HCT116 (cell line): ENCODE measurements at regions not wholly inside any gene's neighbourhood (a gene's known extent, or its start where the extent isn't known, plus 50 kb on each side); places are given as distances from the start of the nearest gene placed in this dataset.

Experiments used
- ATAC-seq: fragments of 200-7000 bp; cut with Tn5 transposase; 2 replicates; pipeline ENCODE4 v1.9.1; 2020; ENCODE audit warnings: mild to moderate bottlenecking, moderate library complexity
- BruUV-seq: library from RNA; stranded (reverse); fragments of 400-500 nt; replicated peaks from 2 replicates; lab custom pipeline; 2021; lab: Mats Ljungman, UMichigan
- CTCF ChIA-PET: fragments of 300-600 bp; sonication (Branson Sonifier 250); formaldehyde crosslinking; loops from one replicate; lab custom pipeline; 2021; ENCODE audit warnings: antibody characterized with exemption; lab: Charles Lee
- POLR2A ChIA-PET: fragments of 300-600, 350-600 bp; sonication (Branson Sonifier 250); formaldehyde crosslinking; loops from one replicate; lab custom pipeline; 2021; ENCODE audit warnings: antibody characterized with exemption; lab: Charles Lee
- RAD21 ChIA-PET, 2 experiments: fragments of 300-600 bp; sonication (Branson Sonifier 250); formaldehyde crosslinking; loops; one replicate each; lab custom pipeline; 2023; ENCODE audit warnings: low total read pairs in 2 of 2; ENCODE audit not compliant: uncharacterized antibody in 2 of 2, unreplicated experiment in 2 of 2, low non-redundant PET in 1 of 2; lab: Charles Lee
- DNase-seq: peaks from one replicate; pipeline ENCODE4 v3.0.0-alpha.2; 2010; ENCODE audit warnings: low read depth, low spot score
- H2AFZ ChIP-seq: fragments of 200-600 bp; shearing (Covaris generic), sonication (generic); 2 replicates; pipeline ENCODE4 v1.6.1; 2017; ENCODE audit warnings: low read depth, mixed run types, mixed read lengths, antibody characterized with exemption, low read length; ENCODE audit not compliant: poor library complexity, severe bottlenecking
- H3K27ac ChIP-seq: 2 replicates; pipeline ENCODE4 v1.5.1; 2012; ENCODE audit warnings: low read depth, low read length
- H3K27me3 ChIP-seq: fragments of 200-600 bp; sonication (generic); 2 replicates; pipeline ENCODE4 v1.6.1; 2016; ENCODE audit warnings: mixed run types, low read length, mixed read lengths; ENCODE audit not compliant: insufficient read depth
- H3K36me3 ChIP-seq, 2 experiments: fragments of 200-500 bp in 1 of 2; fragments of 200-600 bp in 1 of 2; sonication (Bioruptor generic) in 1 of 2; sonication (generic) in 1 of 2; 2 replicates each; pipeline versions ENCODE4 v1.5.1 to v1.6.1; 2014 to 2016; ENCODE audit warnings: low read length in 2 of 2, inconsistent platforms in 1 of 2, mixed read lengths in 1 of 2, mixed run types in 1 of 2; ENCODE audit not compliant: insufficient read depth in 2 of 2, control insufficient read depth in 1 of 2
- H3K4me1 ChIP-seq, 2 experiments: fragments of 200-600 bp in 1 of 2; sonication (generic) in 1 of 2; 2 replicates each; pipeline versions ENCODE4 v1.5.1 to v1.6.1; 2012 to 2017; ENCODE audit warnings: low read length in 2 of 2, inconsistent platforms in 1 of 2, mild to moderate bottlenecking in 1 of 2, mixed read lengths in 1 of 2, mixed run types in 1 of 2, moderate library complexity in 1 of 2; ENCODE audit not compliant: insufficient read depth in 2 of 2, control insufficient read depth in 1 of 2
- H3K4me2 ChIP-seq: fragments of 200-600 bp; sonication (generic); 2 replicates; pipeline ENCODE4 v1.6.1; 2017; ENCODE audit warnings: mixed run types, low read length, mixed read lengths
- H3K4me3 ChIP-seq, 2 experiments: fragments of 200-600 bp in 1 of 2; sonication (generic) in 1 of 2; replicated peaks in 1 of 2; 2 replicates each; pipeline ENCODE4 v1.5.1; 2011 to 2016; ENCODE audit warnings: low read length in 2 of 2, control low read depth in 1 of 2, low read depth in 1 of 2, mild to moderate bottlenecking in 1 of 2, mixed read lengths in 1 of 2, mixed run types in 1 of 2
- H3K79me2 ChIP-seq: fragments of 200-600 bp; sonication (generic); 2 replicates; pipeline ENCODE4 v1.6.1; 2017; ENCODE audit warnings: mild to moderate bottlenecking, mixed run types, low read length, moderate library complexity, mixed read lengths; ENCODE audit not compliant: insufficient read depth
- H3K9ac ChIP-seq: fragments of 200-600 bp; sonication (generic); 2 replicates; pipeline ENCODE4 v1.6.1; 2016; ENCODE audit warnings: low read length, mixed read lengths
- H3K9me2 ChIP-seq: fragments of 200-600 bp; sonication (generic), shearing (Covaris generic); 2 replicates; pipeline ENCODE4 v1.6.1; 2017; ENCODE audit warnings: mixed run types, mild to moderate bottlenecking, moderate library complexity; ENCODE audit not compliant: insufficient read depth
- H3K9me3 ChIP-seq, 2 experiments: fragments of 200-500 bp in 1 of 2; fragments of 200-600 bp in 1 of 2; sonication (Bioruptor generic) in 1 of 2; sonication (generic) in 1 of 2; 2 replicates each; pipeline ENCODE4 v1.6.1; 2014 to 2017; ENCODE audit warnings: low read length in 2 of 2, mixed read lengths in 2 of 2, inconsistent platforms in 1 of 2, low read depth in 1 of 2, mild to moderate bottlenecking in 1 of 2, mixed run types in 1 of 2, moderate library complexity in 1 of 2; ENCODE audit not compliant: control insufficient read depth in 1 of 2, insufficient read depth in 1 of 2
- H4K20me1 ChIP-seq: fragments of 200-600 bp; sonication (generic), shearing (Covaris generic); 2 replicates; pipeline ENCODE4 v1.6.1; 2017; ENCODE audit warnings: mixed run types, mild to moderate bottlenecking, moderate library complexity; ENCODE audit not compliant: insufficient read depth
- ATF3 ChIP-seq: IDR thresholded peaks from 2 replicates; pipeline ENCODE4 v1.6.1; 2012
- CBX3 ChIP-seq: IDR thresholded peaks from 2 replicates; pipeline ENCODE4 v1.6.1; 2012; ENCODE audit warnings: low read depth
- CEBPB ChIP-seq: IDR thresholded peaks from 2 replicates; pipeline ENCODE4 v1.6.1; 2012; ENCODE audit warnings: low read depth
- CTCF ChIP-seq, 3 experiments: fragments of 200-600 bp in 1 of 3; sonication (generic) in 1 of 3; IDR thresholded peaks in 2 of 3; conservative IDR thresholded peaks in 1 of 3; 2 replicates each; pipeline ENCODE4 v1.5.1; 2012 to 2017; ENCODE audit warnings: low read depth in 2 of 3, low read length in 2 of 3, antibody characterized with exemption in 1 of 3, borderline replicate concordance in 1 of 3, control low read depth in 1 of 3, mild to moderate bottlenecking in 1 of 3, mixed read lengths in 1 of 3, mixed run types in 1 of 3, moderate library complexity in 1 of 3; ENCODE audit not compliant: insufficient read depth in 1 of 3
- ELF1 ChIP-seq: IDR thresholded peaks from 2 replicates; pipeline ENCODE4 v1.6.1; 2012; ENCODE audit warnings: low read depth, borderline replicate concordance
- EZH2 ChIP-seq: fragments of 200-600 bp; sonication (generic); IDR thresholded peaks from 2 replicates; pipeline ENCODE4 v1.6.1; 2017; ENCODE audit warnings: antibody characterized with exemption, mixed run types
- FOSL1 ChIP-seq: IDR thresholded peaks from 2 replicates; pipeline ENCODE4 v1.6.1; 2012; ENCODE audit warnings: low read depth
- JUND ChIP-seq: IDR thresholded peaks from 2 replicates; pipeline ENCODE4 v1.6.1; 2012
- MAX ChIP-seq: IDR thresholded peaks from 2 replicates; pipeline ENCODE4 v1.6.1; 2012
- POLR2A ChIP-seq: IDR thresholded peaks from 2 replicates; pipeline ENCODE4 v1.7.0; 2011; ENCODE audit warnings: borderline replicate concordance; ENCODE audit not compliant: insufficient read depth, insufficient read length; ENCODE audit errors: extremely low read depth
- RAD21 ChIP-seq: IDR thresholded peaks from 2 replicates; pipeline ENCODE4 v1.6.1; 2012; ENCODE audit warnings: low read depth, mild to moderate bottlenecking
- SIN3A ChIP-seq: IDR thresholded peaks from 2 replicates; pipeline ENCODE4 v1.6.1; 2012; ENCODE audit warnings: low read depth
- SRF ChIP-seq: IDR thresholded peaks from 2 replicates; pipeline ENCODE4 v1.6.1; 2012; ENCODE audit warnings: low read depth
- TCF7L2 ChIP-seq: IDR thresholded peaks from 2 replicates; pipeline ENCODE4 v1.7.0; 2011; ENCODE audit warnings: borderline replicate concordance, inconsistent platforms; ENCODE audit not compliant: insufficient read depth, insufficient read length; ENCODE audit errors: extremely low read depth
- YY1 ChIP-seq: IDR thresholded peaks from 2 replicates; pipeline ENCODE4 v1.6.1; 2011; ENCODE audit warnings: low read length, low read depth, moderate library complexity, mild to moderate bottlenecking; ENCODE audit not compliant: insufficient replicate concordance; ENCODE audit errors: extremely low read depth
- ZBTB33 ChIP-seq: IDR thresholded peaks from 2 replicates; pipeline ENCODE4 v1.6.1; 2011; ENCODE audit warnings: mild to moderate bottlenecking, low read length, moderate library complexity; ENCODE audit not compliant: insufficient replicate concordance; ENCODE audit errors: extremely low read depth
- ZFX ChIP-seq: fragments of 450-650 bp; IDR thresholded peaks from 2 replicates; pipeline ENCODE4 v1.6.1; 2017
- ZNF274 ChIP-seq: fragments of 200-500 bp; sonication (Bioruptor generic); IDR thresholded peaks from 2 replicates; pipeline ENCODE4 v1.6.1; 2014; ENCODE audit warnings: mild to moderate bottlenecking, low read depth, low read length, inconsistent platforms
- intact Hi-C: fragments of 100-400 bp; cut with micrococcal nuclease; formaldehyde crosslinking; loops from 2 replicates; pipeline ENCODE4 v1.10.0; 2022

- H2AFZ ChIP-seq, result no peak overlapping the region
- no peak overlapping the region for H3K4me2 ChIP-seq
- no peaks in the 10 kb centered on the region for H3K9me2 ChIP-seq
- H3K9ac ChIP-seq, result no peak overlapping the region
- no peaks in the 10 kb centered on the region for H3K9me3 ChIP-seq
- BruUV-seq, result no TSS peak
- ChIA-PET CTCF (interaction anchor here (1.4 to 2.6 kb wide), 2 partner anchors 10 to 521 kb away, joined by 3 to 17 read pairs; no protein-coding TSS in a partner anchor), POLR2A (interaction anchor here (1.2 kb wide), 1 partner anchor 409 kb away, joined by 3 read pairs; the partner anchor contains the start of gene BUB3), RAD21 (no interaction called here)
- H3K79me2 ChIP-seq, result no peaks in the 10 kb centered on the region
- DNase-seq, result no peak
- no peak overlapping the region for H3K27ac ChIP-seq
- H3K27me3 ChIP-seq, result no peaks in the 10 kb centered on the region
- H4K20me1 ChIP-seq, result no peaks in the 10 kb centered on the region
- no peaks in the 10 kb centered on the region for H3K36me3 ChIP-seq
- H3K4me1 ChIP-seq, result 0 out of 4 replicates have a peak, but pooled peaks cover 0 to 3% of the 10 kb centered on the region in 2 experiments
- intact Hi-C loops, result loop anchor here (5.0 kb wide), 1 partner anchor 911 kb away; no protein-coding TSS in a partner anchor
- no peak for TF ChIP-seq SIN3A
- no peak for TF ChIP-seq TCF7L2
- no peak for TF ChIP-seq ATF3
- TF ChIP-seq YY1, result no peak
- TF ChIP-seq ELF1, result no peak
- TF ChIP-seq CTCF (IDR thresholded peaks at IDR 0.05 in 2 of 3, conservative IDR thresholded peaks at IDR 0.05 in 1 of 3; ENCODE audit: borderline replicate concordance in 1 of 3, insufficient read depth in 1 of 3, low read depth in 2 of 3, low read length in 2 of 3), result no peak
- no peak for TF ChIP-seq CEBPB
- TF ChIP-seq ZFX, result no peak
- TF ChIP-seq POLR2A, result no peak
- TF ChIP-seq ZBTB33, result no peak
- TF ChIP-seq EZH2, result no peak
- TF ChIP-seq CBX3, result no peak
- no peak for TF ChIP-seq ZNF274
- no peak for TF ChIP-seq SRF
- no peak for TF ChIP-seq MAX
- TF ChIP-seq RAD21, result no peak
- TF ChIP-seq FOSL1, result no peak
- no peak for TF ChIP-seq JUND
- TF ChIP-seq, all 23 proteins: peak for 0
- H3K4me3 ChIP-seq, result no peak overlapping the region
- no peak for ATAC-seq
These were observed 103.2 kb upstream of the GPR26 start for GRCh38 chr10:123562811-123563580.
